GM19328 (cell line): ENCODE measurements at regions not wholly inside any gene's neighbourhood (a gene's known extent, or its start where the extent isn't known, plus 50 kb on each side); places are given as distances from the start of the nearest gene placed in this dataset.
"Not testable (repeated sequence)": the region's sequence is repeated elsewhere in the genome, so short reads cannot be mapped to it uniquely, and the experiment has no call there.

Experiments
- ATAC-seq: cut with Tn5 transposase; IDR thresholded peaks from one replicate; pipeline ENCODE4 v1.9.1; 2021; ENCODE audit warnings: mild to moderate bottlenecking, moderate library complexity; ENCODE audit not compliant: unreplicated experiment

- no peak for ATAC-seq
Measured at GRCh38 chr3:73176941-73177340, 115.5 kb downstream of the EBLN2 start.

GRCh38 chr3:73177827-73178226, 116.4 kb downstream of the EBLN2 start:
- ATAC-seq: no peak

- no peak for ATAC-seq
Measured at GRCh38 chr3:73179601-73180000, 118.1 kb downstream of the EBLN2 start.

GRCh38 chr3:73186741-73187140, 125.3 kb downstream of the EBLN2 start:
- ATAC-seq: no peak

GRCh38 chr3:73187328-73187727, 125.9 kb downstream of the EBLN2 start:
- no peak for ATAC-seq

GRCh38 chr3:73188707-73189106, 127.2 kb downstream of the EBLN2 start:
- ATAC-seq: no peak

- ATAC-seq: no peak
Measured at GRCh38 chr3:73192036-73192738, 130.7 kb downstream of the EBLN2 start.

- not testable (repeated sequence) for ATAC-seq
Measured at GRCh38 chr3:73193943-73194342, 132.5 kb downstream of the EBLN2 start.

- no peak for ATAC-seq
Measured at GRCh38 chr3:73197187-73197586, 135.7 kb downstream of the EBLN2 start.

GRCh38 chr3:73203101-73203500, 141.6 kb downstream of the EBLN2 start:
- no peak for ATAC-seq

- no peak for ATAC-seq
Measured at GRCh38 chr3:73203633-73204032, 142.2 kb downstream of the EBLN2 start.

- no peak for ATAC-seq
Measured at GRCh38 chr3:73204841-73205240, 143.4 kb downstream of the EBLN2 start.

GRCh38 chr3:73206030-73206429, 144.6 kb downstream of the EBLN2 start:
- ATAC-seq: no peak

GRCh38 chr3:73207946-73208440, 146.5 kb downstream of the EBLN2 start:
- ATAC-seq: no peak

- ATAC-seq: no peak
Measured at GRCh38 chr3:73210759-73211158, 149.3 kb downstream of the EBLN2 start.

- ATAC-seq: no peak
Measured at GRCh38 chr3:73212683-73213082, 151.2 kb downstream of the EBLN2 start.

GRCh38 chr3:73213896-73214295, 152.4 kb downstream of the EBLN2 start:
- ATAC-seq: no peak

- no peak for ATAC-seq
Measured at GRCh38 chr3:73214846-73215245, 153.4 kb downstream of the EBLN2 start.

- no peak for ATAC-seq
Measured at GRCh38 chr3:73215281-73215680, 153.8 kb downstream of the EBLN2 start.

GRCh38 chr3:73215901-73216300, 154.4 kb downstream of the EBLN2 start:
- ATAC-seq: no peak

- no peak for ATAC-seq
Measured at GRCh38 chr3:73216310-73216709, 154.9 kb downstream of the EBLN2 start.

- ATAC-seq: no peak
Measured at GRCh38 chr3:73222126-73222525, 160.7 kb downstream of the EBLN2 start.
